T follicular helper cell (primary cell): ENCODE measurements at regions not wholly inside any gene's neighbourhood (a gene's known extent, or its start where the extent isn't known, plus 50 kb on each side); places are given as distances from the start of the nearest gene placed in this dataset.

Experiments used
- DNase-seq: peaks from one replicate; pipeline ENCODE4 v3.0.0-alpha.2; 2020; ENCODE audit warnings: low read depth

- no peak for DNase-seq
Observed at GRCh38 chr18:77522051-77522675, 272.5 kb downstream of the GALR1 start.

- no peak for DNase-seq
Observed at GRCh38 chr18:77524909-77525308, 275.3 kb downstream of the GALR1 start.

GRCh38 chr18:77526962-77527361, 277.3 kb downstream of the GALR1 start:
- no peak for DNase-seq

GRCh38 chr18:77528872-77529271, 279.2 kb downstream of the GALR1 start:
- no peak for DNase-seq

DNA sequence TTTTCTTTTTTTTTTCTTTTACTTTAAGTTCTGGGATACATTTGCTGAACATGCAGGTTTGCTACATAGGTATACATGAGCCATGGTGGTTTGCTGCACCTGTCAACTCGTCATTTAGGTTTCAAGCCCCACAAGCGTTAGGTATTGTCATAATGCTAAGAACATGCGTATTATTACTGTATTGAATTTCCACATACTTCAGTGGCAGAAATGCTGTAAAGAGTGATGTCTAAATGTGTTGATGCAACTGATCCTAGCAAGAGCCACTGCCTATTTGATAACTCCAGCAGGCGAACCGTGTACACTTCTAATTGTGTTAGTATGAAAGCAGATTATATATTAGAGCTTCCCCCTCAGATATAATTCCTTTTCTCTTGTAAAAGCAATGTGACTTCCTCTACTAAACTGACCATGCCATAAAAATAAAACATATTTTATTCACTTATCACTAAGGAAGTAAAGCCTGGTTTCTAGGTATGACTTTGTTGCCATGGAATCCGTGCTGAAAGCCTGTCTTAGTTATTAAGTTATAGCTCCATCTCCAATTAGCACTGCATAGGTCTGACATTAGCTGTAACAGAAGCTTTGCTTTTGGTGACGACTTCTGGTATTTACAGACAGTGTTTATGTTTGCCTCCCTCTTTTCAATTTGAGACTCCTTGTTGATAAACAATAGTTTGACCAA, 280.0 kb downstream of the GALR1 start:
- no peak for DNase-seq

GRCh38 chr18:77530732-77531131, 281.1 kb downstream of the GALR1 start:
- DNase-seq: no peak

- no peak for DNase-seq
Observed at GRCh38 chr18:77539860-77540259, 290.2 kb downstream of the GALR1 start.

- no peak for DNase-seq
Observed at GRCh38 chr18:77544792-77545191, 295.1 kb downstream of the GALR1 start.

DNA sequence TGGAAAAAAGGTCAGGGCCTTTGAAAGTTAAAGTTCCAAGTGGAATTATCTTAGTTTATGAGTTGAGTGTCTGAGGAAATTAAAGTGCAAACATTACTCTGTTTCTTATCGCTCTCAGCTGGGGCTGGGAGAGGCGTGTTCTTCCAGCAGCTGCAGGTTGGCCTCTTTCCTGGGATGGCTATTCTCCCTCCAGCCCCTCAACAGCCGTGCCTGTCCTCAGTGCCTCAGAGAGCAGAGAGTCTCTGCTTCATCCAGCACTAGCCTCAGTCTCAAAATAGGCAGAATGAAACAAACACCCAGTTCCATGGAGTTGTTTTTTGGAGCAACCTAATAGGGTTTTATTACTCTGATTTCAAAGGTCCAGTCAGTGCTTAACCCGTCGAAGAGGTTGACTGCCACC, 298.1 kb downstream of the GALR1 start:
- DNase-seq: no peak

DNA sequence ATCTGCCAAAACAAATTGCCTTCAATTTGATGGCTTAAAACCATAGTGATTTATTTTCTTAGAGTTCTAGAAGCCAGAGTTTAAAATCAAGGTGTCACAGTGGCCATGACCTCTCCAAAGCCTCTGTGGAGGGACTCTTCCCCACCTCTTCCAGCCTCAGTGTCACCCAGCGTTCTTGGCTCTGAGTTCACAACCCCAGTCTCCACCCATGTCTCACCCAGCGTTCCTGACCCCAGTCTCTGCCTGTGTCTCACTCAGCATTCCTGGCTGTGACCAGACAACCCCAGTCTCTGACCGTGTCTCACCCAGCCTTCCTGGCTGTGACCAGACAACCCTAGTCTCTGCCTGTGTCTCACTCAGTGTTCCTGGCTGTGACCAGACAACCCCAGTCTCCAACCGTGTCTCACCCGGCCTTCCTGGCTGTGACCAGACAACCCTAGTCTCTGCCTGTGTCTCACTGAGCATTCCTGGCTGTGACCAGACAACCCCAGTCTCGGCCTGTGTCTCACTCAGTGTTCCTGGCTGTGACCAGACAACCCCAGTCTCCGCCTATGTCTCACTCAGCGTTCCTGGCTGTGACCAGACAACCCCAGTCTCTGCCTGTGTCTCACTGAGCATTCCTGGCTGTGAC, 299.3 kb downstream of the GALR1 start:
- DNase-seq: no peak

DNA sequence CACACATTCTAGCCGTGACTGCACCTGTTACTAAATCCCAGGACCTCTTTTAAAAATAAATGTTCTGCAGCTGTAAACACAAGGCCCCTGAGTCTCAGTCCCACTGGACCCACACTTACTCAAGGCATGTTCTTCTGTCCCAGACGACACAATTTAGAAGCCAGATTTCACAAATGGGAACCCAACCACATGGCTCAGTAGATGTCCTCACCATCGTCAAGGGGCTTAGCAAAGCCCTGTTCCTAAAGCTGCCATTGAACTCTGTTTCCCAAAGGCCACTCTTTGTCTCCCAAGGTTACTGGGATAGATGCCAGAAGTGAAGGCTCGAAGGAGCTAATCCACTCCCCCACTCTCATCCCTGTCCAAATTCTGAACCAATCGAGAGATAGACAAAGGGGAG, 301.0 kb downstream of the GALR1 start:
- no peak for DNase-seq

DNA sequence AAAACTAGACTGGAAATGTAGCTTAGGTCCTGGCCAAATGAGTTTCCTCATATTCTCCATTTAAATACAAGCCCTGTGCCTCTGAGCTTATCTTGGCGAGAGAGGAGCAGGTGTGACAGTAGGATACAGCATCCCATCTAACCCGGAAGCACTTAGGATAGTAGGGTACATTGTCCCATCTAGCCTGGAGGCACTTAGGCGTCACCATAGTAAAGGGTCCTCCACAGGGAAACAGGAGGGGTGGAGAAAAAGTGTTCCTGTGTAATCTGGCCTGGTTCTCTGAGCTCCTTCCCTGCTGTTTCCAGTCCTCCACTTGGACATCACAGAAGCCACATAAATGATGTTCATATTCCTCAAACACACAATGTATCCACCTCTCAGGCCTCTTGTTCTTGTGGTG, 301.4 kb downstream of the GALR1 start:
- DNase-seq: no peak

DNA sequence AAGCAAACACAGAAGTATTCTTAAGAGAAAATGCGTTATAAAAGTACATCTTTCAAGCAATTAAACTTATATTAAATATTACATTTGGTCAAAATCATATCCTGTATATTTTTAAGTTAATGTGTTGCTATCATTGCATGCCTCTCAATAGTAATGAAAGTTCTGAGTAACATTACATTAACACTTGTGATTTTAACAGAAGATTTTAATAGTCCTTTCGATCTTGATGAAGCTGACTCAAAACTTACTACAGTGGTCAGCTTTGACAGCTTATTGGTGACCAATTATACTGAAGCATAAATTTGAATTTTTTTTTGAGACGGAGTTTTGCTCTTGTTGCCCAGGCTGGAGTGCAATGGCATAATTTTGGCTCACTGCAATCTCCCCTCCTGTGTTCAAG, 303.3 kb downstream of the GALR1 start:
- DNase-seq: no peak

- no peak for DNase-seq
Observed at GRCh38 chr18:77554061-77554460, 304.4 kb downstream of the GALR1 start.

DNA sequence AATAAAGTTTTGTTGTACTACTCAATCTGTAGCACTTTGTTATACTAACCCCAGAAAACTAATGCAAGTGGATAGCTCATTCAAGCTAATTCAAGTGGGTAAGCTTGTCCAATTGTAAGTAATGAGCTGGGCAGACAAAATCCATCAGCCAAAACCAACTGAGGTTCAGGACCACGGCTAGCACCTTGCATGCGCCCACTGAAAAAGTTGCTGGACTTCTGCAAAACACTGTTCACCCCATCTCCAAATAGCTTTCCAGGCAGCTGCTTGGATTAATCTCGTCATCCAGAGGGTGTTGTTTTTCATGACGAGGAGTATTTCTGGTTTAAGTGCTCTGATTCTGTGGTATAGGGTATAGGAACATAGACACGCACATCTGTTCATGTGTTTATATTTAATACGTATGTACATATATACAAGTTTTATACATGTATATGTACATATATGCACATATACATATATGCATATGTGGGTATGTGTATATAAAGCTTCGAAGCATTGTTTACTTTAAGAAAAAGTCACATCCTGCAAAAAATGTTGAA, 307.5 kb downstream of the GALR1 start:
- no peak for DNase-seq

DNA sequence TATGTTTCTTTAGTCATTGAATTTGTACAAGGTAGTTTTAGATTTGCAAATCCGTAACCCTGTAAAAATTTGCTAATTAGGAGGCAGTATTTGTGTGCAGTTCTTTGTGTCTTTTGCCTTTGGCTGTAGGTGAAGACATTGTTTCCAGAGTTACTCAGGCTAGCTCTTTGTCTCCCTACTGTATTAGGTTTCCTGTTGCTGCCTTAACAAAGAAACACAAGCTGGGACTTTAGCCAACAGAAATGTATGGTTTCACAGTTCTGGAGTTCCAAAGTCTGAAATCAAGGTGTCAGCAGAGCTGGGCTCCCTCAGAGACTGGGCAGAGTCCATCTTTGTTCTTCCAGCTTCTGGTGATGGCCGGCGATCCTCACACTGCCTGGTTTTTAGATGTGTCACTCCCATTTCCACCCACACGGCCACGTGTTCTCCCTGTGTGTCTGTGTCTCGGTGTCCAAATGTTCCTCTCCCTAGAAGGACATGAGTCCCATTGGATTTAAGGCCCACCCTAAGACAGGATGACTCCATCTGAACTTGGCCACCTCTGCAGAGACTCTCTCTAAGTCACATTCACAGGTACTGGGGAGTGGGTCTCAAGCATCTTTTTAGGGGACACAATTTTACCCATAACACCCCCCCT, 309.7 kb downstream of the GALR1 start:
- no peak for DNase-seq

DNA sequence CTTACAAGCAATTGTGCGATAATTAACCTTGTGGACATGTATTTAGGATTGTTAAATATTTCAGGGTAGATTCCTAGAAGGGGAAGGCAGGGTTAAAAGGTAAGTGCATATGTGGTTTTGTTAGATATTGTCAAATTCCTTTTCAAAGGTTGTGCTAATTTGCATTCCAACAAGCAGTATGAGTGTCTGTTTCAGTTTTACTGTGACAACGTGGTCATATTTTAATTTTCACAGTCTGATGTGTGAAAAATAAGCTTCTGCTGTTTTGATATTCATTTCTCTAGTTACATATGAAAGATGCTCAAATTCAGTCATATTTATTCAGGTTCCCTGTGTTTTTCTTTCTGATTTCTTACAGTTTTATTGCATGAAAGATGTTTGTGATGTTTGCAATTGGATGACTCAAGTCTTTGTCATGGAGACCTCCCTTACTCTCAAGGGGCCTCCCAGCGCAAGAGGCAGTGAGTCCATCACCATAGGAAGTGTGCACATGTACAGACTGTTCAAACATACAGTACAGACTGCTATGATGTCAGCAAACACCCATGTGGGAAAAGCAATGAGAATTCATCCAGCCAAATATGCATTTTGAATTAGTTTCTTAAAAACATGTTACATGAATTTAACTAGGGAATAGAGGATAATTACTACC, 310.8 kb downstream of the GALR1 start:
- no peak for DNase-seq

GRCh38 chr18:77566604-77567003, 317.0 kb downstream of the GALR1 start:
- no peak for DNase-seq

DNA sequence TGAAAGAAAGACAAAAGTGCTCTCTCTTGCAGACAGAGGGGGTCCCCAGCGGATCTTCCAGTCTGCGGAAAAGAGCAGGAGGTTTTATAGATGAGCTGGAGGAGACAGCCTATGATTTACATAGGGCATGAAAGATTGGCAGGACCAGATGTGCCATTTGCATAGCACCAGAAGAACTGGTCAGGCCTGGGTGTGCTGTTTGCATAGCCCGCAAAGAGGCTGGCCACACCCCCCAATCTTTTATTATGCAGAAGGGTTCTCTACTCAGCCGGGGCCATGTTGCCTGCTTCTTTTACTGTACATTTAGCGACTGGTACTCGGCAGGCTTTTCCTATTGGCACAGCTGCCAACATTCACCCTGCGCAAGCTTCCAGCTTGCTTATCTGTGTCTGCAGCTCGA, 317.6 kb downstream of the GALR1 start:
- no peak for DNase-seq

GRCh38 chr18:77571743-77572142, 322.1 kb downstream of the GALR1 start:
- DNase-seq: no peak

GRCh38 chr18:77572537-77572936, 322.9 kb downstream of the GALR1 start:
- no peak for DNase-seq

DNA sequence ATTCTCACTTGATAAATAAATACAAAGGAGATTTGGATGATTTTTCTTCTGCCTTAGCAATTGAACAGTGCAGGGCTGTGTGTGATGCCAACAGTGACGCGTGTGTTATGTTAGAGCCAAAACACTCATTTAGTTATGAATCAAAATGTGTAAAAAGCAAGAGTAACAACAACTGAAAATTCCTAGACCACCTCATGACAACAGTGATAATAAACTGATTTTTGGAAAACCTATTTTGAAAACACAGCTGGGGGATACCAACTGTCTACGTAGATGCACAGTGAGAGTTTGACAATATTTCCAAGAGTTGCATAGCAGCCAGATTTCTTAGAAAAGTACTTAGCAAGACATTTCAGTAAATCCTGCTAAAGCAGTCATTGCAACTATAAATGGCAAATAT, 323.9 kb downstream of the GALR1 start:
- no peak for DNase-seq
